ENCODE measurements at regions not wholly inside any gene's neighbourhood (a gene's known extent, or its start where the extent isn't known, plus 50 kb on each side); places are given as distances from the start of the nearest gene placed in this dataset.

DNA sequence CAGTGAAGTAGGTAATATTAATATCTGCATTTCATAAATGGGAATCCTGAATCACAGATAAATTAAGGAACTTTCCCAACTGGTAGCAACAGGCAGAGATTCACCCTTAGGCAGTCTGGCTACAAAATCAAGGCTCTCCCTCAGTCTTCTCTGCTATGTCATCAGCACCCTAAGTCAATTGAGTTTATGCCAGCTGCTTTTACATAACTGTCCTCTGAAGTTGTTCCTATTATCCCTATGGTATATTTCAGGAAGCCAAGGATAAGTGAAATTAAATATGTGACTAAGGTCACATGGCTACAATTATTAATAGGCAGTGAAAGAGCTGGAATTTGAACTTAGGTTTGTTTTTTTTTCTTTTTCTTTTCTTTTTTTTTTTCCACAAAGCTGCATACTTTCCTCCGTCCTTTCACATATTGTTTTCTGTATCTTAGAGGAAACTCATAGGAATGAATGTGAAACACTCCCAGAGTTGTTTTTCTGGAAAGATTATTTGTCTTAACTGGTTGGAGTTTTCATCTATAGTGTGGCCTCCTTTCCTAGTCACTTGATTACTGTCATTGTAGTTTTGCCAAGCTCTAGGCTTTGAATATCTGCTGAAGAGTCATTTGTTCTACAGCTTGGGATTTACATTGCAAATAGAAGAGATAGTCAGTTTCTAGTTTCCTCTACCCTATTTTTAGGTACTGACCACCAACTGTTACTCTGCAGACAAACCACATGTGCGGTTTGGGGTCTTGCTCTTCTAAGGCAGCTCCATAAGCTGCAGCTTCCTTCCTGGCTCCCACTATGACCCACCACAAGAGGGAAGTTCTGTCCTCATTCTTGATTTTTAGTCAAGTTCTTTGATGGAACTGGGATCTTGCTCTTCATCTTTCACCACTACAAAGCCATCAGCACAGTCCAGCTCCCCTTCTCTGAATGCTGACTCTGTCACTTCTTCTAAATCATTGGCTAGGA is 338.0 kb upstream of the KIAA1217 start:
- Mint-ChIP-seq H3K4me3 (no peak overlapping the region), H3K27ac (no peak overlapping the region), H3K9me3 (peaks cover 46% of the 10 kb centered on the region), H3K4me1 (ENCODE audit: low read depth) (no peaks in the 10 kb centered on the region), H3K36me3 (ENCODE audit: low read depth) (no peaks in the 10 kb centered on the region; the same call in 1 of the 2 replicates), H3K27me3 (ENCODE audit: insufficient read depth) (no peaks in the 10 kb centered on the region; the same call in 1 of the 2 replicates)
- TF ChIP-seq, protein P1, sequence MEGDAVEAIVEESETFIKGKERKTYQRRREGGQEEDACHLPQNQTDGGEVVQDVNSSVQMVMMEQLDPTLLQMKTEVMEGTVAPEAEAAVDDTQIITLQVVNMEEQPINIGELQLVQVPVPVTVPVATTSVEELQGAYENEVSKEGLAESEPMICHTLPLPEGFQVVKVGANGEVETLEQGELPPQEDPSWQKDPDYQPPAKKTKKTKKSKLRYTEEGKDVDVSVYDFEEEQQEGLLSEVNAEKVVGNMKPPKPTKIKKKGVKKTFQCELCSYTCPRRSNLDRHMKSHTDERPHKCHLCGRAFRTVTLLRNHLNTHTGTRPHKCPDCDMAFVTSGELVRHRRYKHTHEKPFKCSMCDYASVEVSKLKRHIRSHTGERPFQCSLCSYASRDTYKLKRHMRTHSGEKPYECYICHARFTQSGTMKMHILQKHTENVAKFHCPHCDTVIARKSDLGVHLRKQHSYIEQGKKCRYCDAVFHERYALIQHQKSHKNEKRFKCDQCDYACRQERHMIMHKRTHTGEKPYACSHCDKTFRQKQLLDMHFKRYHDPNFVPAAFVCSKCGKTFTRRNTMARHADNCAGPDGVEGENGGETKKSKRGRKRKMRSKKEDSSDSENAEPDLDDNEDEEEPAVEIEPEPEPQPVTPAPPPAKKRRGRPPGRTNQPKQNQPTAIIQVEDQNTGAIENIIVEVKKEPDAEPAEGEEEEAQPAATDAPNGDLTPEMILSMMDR (IDR thresholded peaks at IDR 0.05), result no peak
- no peak for DNase-seq

DNA sequence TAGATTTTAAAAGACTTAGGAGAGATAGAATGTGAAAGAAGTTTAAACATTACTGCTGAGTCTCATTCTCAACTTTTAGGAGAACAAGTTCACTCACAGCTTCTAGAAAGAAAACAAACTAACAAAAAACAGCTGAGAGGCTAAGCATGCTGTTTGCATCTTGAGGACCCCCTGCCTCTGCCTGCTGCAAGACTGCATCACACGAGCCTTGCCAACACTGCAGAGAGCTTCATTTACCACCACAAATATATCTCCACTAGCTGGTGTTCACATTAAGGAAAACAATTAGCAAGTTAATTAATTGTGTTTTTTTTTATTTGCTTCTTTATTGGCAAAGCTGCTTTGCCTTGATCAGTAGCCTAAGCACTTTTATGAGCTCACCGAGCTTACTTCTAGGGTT is 336.6 kb upstream of the KIAA1217 start:
- H3K4me3 Mint-ChIP-seq, result no peak overlapping the region
- no peaks in the 10 kb centered on the region for H3K4me1 Mint-ChIP-seq (ENCODE audit: low read depth)
- DNase-seq, result no peak
- TF ChIP-seq, protein P1 (IDR thresholded peaks at IDR 0.05), result no peak
- no peaks in the 10 kb centered on the region; the same call in 1 of the 2 replicates for H3K36me3 Mint-ChIP-seq (ENCODE audit: low read depth)
- no peaks in the 10 kb centered on the region; the same call in 1 of the 2 replicates for H3K27me3 Mint-ChIP-seq (ENCODE audit: insufficient read depth)
- H3K27ac Mint-ChIP-seq, result no peak overlapping the region
- peaks cover 49% of the 10 kb centered on the region for H3K9me3 Mint-ChIP-seq

DNA sequence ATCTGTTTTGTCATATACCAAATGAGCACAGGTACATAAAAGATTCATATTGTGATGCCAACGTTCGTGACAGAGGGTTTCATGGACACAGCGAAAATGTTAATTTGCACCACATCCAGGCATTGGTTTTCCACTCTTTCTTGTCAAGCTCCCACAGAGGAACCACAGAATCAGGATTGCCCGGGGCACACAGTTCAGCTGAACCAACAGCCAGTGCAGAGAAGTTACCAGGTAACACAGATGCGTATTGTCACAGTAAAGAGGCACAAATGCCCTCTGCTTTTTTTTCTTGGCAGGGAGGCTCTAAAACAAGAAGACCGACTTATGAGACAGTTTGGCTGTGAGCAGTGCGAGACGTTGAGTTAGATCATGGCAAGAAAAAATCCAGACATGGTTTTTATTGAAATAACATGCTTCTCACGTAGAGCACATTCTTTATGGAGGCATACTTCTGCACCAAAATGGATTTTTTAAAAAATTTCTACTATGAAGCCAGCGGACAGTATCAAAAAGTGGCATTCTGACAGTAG is 331.1 kb upstream of the KIAA1217 start:
- no peaks in the 10 kb centered on the region for H3K36me3 Mint-ChIP-seq (ENCODE audit: low read depth)
- no peaks in the 10 kb centered on the region for H3K27me3 Mint-ChIP-seq (ENCODE audit: insufficient read depth)
- no peaks in the 10 kb centered on the region for H3K4me1 Mint-ChIP-seq (ENCODE audit: low read depth)
- no peak overlapping the region for H3K4me3 Mint-ChIP-seq
- no peak overlapping the region for H3K27ac Mint-ChIP-seq
- H3K9me3 Mint-ChIP-seq, result peaks cover 19% of the 10 kb centered on the region; the same call in 1 of the 2 replicates
- DNase-seq, result no peak
- TF ChIP-seq, protein P1 (IDR thresholded peaks at IDR 0.05), result no peak

DNA sequence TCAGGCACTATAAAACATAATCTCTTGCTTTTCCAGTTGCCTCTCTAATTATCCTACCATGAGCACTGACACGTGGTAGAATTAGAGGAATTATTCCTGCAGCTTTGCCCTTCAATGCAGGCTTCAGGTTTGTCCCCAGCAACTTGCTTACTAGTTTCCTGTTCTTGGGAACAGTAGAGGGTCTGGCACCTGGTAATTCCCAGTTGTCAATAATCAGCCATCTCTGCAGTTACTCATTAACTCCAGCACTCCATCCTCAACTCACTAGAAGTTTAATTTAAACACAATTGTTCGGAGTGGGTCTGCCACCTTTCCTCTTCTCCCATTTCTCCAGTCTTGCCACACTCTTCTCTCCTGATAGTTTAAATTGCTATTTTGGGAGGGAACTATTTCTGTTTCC is 324.3 kb upstream of the KIAA1217 start:
- peaks cover 35% of the 10 kb centered on the region for H3K9me3 Mint-ChIP-seq
- TF ChIP-seq, protein P1 (IDR thresholded peaks at IDR 0.05), result no peak
- H3K36me3 Mint-ChIP-seq (ENCODE audit: low read depth), result no peaks in the 10 kb centered on the region
- no peak overlapping the region for H3K4me3 Mint-ChIP-seq
- H3K27me3 Mint-ChIP-seq (ENCODE audit: insufficient read depth), result no peaks in the 10 kb centered on the region
- no peak overlapping the region for H3K27ac Mint-ChIP-seq
- no peaks in the 10 kb centered on the region for H3K4me1 Mint-ChIP-seq (ENCODE audit: low read depth)
- DNase-seq, result no peak

DNA sequence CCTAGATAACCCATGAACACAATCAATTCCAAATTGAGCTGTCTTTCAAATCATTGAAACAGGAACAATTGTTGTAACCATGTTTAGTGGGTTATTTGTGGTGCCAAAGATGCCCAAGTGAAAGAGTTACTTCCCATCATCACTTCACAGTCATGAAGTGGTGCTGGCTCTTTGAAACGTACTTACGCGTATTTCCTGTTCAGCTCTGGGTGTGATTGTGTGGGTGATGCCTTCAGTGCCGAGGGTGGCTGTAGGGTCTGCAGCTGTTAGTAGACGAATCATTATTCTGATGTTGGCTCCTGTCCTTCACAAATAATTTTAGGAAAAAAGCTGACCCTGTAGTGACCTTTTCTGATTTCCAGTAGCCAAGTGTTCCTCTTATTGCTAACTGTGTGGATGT is 323.1 kb upstream of the KIAA1217 start:
- TF ChIP-seq, protein P1 (IDR thresholded peaks at IDR 0.05), result no peak
- Mint-ChIP-seq H3K4me3 (no peak overlapping the region), H3K27ac (no peak overlapping the region), H3K36me3 (ENCODE audit: low read depth) (no peaks in the 10 kb centered on the region), H3K4me1 (ENCODE audit: low read depth) (no peaks in the 10 kb centered on the region), H3K27me3 (ENCODE audit: insufficient read depth) (no peaks in the 10 kb centered on the region), H3K9me3 (peaks cover 35% of the 10 kb centered on the region)
- no peak for DNase-seq
